ENCODE measurements at regions not wholly inside any gene's neighbourhood (a gene's known extent, or its start where the extent isn't known, plus 50 kb on each side); places are given as distances from the start of the nearest gene placed in this dataset.

- TF ChIP-seq CTCF (IDR thresholded peaks at IDR 0.05 in 2 of 3, conservative IDR thresholded peaks at IDR 0.05 in 1 of 3; ENCODE audit: borderline replicate concordance in 1 of 3, insufficient read depth in 1 of 3, low read depth in 2 of 3, low read length in 2 of 3) (no peak), EZH2 (IDR thresholded peaks at IDR 0.05) (no peak), SRF (IDR thresholded peaks at IDR 0.05; ENCODE audit: low read depth) (no peak), POLR2A (IDR thresholded peaks at IDR 0.05; ENCODE audit: borderline replicate concordance, extremely low read depth, insufficient read depth, insufficient read length) (no peak), ZNF274 (IDR thresholded peaks at IDR 0.05; ENCODE audit: low read depth, low read length) (no peak), TCF7L2 (IDR thresholded peaks at IDR 0.05; ENCODE audit: borderline replicate concordance, extremely low read depth, insufficient read depth, insufficient read length) (no peak), REST (IDR thresholded peaks at IDR 0.05; ENCODE audit: low read depth) (no peak), EZH2phosphoT487 (IDR thresholded peaks at IDR 0.05; ENCODE audit: borderline replicate concordance) (no peak), SIN3A (IDR thresholded peaks at IDR 0.05; ENCODE audit: low read depth) (no peak), MAX (IDR thresholded peaks at IDR 0.05) (no peak)
These were observed 177.8 kb upstream of the NTM start for GRCh38 chr11:131192628-131193027.
